ENCODE measurements at regions not wholly inside any gene's neighbourhood (a gene's known extent, or its start where the extent isn't known, plus 50 kb on each side); places are given as distances from the start of the nearest gene placed in this dataset.

GRCh38 chr2:59703796-59704195 is 849.7 kb downstream of the BCL11A start:
- no peak for DNase-seq

DNA sequence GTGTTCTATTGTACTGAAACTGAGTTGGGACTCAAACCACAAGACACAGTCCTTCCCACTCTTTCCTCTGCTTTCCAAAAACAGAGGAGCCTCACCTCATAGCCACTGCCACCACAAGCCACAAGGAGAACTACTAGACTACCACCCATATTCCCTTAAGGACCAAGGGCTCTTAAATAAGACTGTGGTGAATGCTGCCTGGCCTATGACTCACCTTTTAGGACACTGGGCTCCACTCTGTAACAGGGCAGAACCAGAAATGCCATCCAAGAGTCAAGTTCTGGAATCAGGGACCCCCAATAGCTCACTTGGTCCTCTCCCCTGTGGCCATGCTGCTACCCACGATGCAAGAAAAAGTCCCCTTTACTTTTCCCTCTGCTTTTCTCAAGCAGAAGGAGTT is 851.4 kb downstream of the BCL11A start:
- no peak for DNase-seq

- DNase-seq: no peak
These were observed 852.0 kb downstream of the BCL11A start for GRCh38 chr2:59701271-59701994.

- DNase-seq: no peak
These were observed 859.3 kb downstream of the BCL11A start for GRCh38 chr2:59694176-59694575.

DNA sequence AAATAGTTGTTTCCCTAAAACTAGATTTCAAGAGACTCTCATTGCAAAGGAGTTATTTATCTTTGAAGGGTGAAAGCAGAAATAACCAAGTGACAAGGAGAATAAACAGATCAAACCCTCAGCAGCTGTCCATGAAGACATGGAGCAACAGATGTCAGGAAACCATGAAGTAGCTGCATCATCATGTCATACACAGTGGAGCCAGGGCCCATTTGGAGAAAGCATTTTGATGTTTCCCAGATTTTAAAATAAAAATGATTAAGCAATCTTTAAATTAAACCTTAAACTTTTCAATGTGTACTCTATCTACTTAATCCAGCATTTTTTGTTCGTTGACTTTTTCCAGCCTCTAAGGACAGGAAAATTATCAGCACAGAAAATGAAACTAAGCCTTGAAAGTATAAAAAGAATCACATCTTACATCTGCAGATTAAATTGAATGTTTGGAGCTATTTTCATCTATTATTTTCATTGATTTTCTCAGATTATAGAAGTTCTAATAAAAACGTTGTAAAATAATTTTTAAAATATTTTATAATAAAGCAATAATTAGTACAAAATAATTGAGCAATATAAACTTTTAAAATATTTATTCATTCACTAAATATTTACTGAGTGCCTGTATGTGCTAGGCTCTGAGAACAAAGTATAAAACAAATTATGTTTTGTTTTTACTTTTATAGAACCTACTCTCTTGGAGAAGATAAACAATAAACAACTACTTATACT is 860.1 kb downstream of the BCL11A start:
- no peak for DNase-seq

- no peak for DNase-seq
These were observed 861.8 kb downstream of the BCL11A start for GRCh38 chr2:59691518-59692190.

DNA sequence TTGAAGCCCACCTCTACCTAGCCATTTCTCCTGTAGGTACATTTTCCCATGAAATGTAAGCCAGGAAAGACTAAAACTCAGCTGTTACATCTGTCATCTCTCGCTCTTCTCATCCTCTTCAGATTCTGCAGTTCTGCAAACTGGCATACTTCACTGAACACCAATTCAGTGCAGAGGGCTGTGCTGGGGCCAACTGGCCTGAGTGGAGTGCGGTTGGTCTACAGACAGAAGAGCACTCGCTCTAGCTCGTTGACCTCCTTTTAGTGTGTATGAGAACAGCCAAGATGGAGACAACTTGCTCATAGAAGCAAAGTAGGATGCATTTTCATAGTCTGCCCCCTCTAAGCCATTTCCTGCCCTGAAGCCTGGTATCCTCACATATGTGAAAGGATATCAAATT is 862.6 kb downstream of the BCL11A start:
- no peak for DNase-seq

GRCh38 chr2:59684771-59685166 is 868.7 kb downstream of the BCL11A start:
- DNase-seq: no peak

DNA sequence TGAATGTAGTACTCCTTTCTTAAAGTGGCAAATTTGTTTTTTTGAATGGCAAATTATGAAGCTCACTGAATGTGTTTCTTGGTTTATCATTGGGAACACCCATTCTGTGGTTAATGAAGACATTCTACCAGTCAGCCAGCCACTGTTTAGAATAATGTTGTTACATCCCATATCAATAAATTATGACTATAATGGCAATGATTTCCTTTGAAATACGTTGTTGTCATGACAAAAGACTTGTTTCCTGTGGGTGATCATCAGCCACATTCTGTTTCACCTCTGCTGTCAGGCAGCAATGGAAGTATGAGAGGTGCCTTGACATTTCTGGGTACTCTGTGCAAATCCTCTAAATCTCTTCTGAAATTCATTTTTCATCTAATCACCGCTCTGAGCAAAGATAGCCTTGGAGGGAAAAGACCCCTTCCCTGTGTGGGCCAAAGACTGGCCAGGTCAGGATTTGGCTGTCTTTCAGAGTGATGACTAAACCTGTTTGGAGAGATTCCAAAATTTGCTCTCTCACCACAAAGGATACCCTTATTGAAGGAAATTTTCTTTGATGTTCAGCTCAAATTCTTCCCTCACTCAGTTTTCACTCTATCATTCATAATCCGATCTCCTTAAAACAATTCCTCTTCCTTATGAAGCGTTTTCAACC is 869.2 kb downstream of the BCL11A start:
- no peak for DNase-seq

DNA sequence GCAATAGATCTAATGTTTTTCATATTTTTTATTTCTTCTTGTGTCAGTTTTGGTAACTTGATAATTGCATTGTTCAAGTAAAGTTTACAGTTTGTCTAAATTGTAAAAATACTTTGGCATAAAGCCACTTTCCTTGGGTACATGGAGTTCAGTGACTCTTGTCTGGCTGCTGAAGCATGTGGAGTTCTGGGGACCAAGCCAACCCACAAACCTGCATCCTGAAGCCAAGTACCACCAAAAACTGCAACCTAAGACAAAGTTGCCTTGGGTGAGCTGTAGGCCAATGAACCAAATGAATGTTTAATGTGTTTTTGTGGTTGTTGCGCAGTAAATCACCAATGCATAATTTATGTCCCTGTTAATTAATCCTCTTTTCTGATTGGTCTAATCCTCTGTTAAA is 872.6 kb downstream of the BCL11A start:
- DNase-seq: no peak

- DNase-seq: no peak
These were observed 876.3 kb downstream of the BCL11A start for GRCh38 chr2:59677158-59677557.

DNA sequence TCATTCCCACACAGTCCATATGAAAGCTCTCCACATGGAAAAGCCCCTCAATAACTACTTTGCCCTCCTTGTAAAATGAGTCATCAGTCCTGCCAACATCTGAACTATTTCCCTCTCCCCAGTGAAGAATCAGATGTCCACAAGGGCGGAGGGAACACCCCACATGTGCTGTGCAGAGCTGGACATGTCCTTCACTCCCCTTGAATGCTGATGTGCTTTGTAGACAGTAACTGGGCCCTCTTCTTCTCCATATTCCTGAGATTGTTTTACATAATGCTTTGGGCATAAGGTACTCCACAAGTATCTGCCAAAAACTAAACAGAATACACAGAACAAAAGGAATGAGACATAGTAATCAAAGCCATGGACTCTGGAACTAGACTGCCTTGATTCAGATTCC is 879.4 kb downstream of the BCL11A start:
- DNase-seq: no peak

DNA sequence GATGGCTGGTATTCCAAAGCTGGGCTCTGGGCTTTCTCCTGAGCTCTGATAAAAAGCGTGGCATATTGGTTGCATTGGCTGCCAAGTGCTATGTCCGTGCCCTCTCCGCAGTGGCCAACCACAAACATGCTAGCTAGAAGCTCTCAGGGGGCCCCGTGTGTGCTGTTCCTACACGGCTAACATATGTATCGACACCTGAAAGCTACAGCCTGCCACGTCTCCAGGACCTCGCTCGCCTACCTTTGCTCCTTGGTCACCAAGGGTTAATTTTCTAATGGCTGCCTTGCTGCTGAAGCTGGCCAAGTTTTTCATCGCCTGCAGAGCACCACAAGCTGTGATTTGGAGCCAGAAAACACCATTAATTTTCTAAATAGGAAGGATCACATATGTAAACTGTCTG is 888.4 kb downstream of the BCL11A start:
- DNase-seq: no peak

DNA sequence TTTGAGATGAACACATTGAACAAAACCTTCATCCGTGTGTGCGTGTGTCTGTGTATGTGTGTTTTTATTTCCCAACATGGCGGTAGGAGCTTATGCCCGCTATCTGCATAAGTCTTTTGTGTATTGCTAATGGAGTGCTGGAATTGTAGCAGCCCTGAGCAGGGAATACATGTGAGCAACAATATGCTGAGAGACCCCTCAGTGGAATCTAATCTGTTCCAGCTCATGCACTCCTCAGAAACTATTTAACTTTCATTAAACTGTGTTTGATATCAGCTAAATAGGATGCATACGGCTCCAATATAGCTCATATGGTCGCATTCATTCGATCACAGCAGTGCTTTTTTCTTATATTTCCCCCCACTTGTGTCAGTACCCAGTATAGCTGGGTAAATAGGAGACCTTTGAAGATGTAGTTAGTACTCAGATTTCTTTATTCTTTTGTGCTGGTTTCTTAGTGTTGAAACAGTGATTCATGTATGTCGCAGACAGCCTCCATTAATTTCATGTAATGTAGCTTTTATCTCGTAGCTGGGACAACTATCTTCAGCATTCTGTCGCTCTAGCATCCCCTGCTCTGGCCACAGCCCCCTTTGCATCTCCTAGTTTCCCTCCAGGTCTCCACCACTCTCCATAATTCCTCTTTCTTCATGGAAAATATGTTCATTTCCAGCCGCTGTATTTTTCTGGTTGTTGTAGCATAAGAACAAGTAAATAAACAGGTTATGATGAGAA is 891.2 kb downstream of the BCL11A start:
- no peak for DNase-seq

DNA sequence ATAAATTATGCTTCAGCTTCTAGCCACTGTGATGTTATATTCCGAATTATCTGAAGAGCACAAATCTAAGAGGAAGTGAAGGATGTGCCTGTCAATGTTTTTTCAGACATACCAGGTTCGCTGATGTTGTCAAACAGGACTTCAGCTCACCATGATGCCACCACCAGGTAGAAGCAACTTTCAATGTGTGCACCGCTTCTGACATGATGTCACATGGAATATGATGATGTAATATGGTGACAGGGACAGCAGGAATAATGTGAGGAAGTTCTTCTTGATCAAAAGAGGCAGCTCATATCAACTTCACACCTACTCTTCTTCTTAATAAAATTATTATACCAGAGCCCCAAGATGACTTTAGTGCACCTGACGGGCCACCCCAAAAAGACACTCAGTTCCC is 893.2 kb downstream of the BCL11A start:
- no peak for DNase-seq

GRCh38 chr2:59658906-59659635 is 894.4 kb downstream of the BCL11A start:
- no peak for DNase-seq

GRCh38 chr2:59655809-59656208 is 897.6 kb downstream of the BCL11A start:
- no peak for DNase-seq

- DNase-seq: no peak
These were observed 898.7 kb downstream of the BCL11A start for GRCh38 chr2:59654710-59655109.

DNA sequence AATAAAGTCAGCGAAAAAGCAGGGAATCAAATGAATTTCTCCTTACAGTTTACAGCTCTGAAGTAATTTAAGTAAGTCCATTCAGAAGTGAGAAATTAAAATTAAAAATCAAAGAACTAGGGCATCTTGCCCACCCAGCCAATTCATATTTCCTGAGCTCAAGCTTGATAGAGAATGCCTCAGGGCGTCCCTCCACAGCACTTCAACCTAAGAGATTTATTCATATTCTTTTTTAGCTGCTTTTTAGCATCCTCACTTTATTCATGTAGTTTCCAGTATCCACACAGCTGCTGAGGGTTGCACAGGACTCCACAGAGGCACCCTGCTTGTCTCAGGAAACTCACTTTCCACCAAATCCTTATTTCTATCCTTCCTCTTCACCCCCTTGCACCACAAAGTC is 900.3 kb downstream of the BCL11A start:
- DNase-seq: no peak

- DNase-seq: no peak
These were observed 922.7 kb downstream of the BCL11A start for GRCh38 chr2:59630789-59631188.

- no peak for DNase-seq
These were observed 925.9 kb downstream of the BCL11A start for GRCh38 chr2:59627599-59627998.
